Tibial nerve (tissue), 4 donors: ENCODE measurements at regions not wholly inside any gene's neighbourhood (a gene's known extent, or its start where the extent isn't known, plus 50 kb on each side); places are given as distances from the start of the nearest gene placed in this dataset.

Experiments
- EP300 ChIP-seq, 2 donors: sonication (generic); formaldehyde crosslinking; IDR thresholded peaks; one replicate each; pipeline ENCODE4 v1.6.1; 2017; ENCODE audit warnings: antibody characterized with exemption in 2 of 2, mild to moderate bottlenecking in 1 of 2
- TF ChIP-seq, protein P1 (sequence below), 5 experiments: fragments of 200-600 bp in 3 of 5; fragments of 450-650 bp in 2 of 5; sonication (generic) in 3 of 5; IDR thresholded peaks; one replicate each; pipeline ENCODE4 v1.5.1; 2016 to 2019; ENCODE audit warnings: antibody characterized with exemption in 5 of 5, mild to moderate bottlenecking in 3 of 5, moderate library complexity in 2 of 5

GRCh38 chr10:29839826-29840515, 205.2 kb upstream of the SVIL start:
- TF ChIP-seq, protein P1, sequence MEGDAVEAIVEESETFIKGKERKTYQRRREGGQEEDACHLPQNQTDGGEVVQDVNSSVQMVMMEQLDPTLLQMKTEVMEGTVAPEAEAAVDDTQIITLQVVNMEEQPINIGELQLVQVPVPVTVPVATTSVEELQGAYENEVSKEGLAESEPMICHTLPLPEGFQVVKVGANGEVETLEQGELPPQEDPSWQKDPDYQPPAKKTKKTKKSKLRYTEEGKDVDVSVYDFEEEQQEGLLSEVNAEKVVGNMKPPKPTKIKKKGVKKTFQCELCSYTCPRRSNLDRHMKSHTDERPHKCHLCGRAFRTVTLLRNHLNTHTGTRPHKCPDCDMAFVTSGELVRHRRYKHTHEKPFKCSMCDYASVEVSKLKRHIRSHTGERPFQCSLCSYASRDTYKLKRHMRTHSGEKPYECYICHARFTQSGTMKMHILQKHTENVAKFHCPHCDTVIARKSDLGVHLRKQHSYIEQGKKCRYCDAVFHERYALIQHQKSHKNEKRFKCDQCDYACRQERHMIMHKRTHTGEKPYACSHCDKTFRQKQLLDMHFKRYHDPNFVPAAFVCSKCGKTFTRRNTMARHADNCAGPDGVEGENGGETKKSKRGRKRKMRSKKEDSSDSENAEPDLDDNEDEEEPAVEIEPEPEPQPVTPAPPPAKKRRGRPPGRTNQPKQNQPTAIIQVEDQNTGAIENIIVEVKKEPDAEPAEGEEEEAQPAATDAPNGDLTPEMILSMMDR (IDR thresholded peaks at IDR 0.05) = no peak
- TF ChIP-seq EP300 (IDR thresholded peaks at IDR 0.05) = no peak
